Sigmoid colon (tissue), 6 donors: ENCODE measurements at regions not wholly inside any gene's neighbourhood (a gene's known extent, or its start where the extent isn't known, plus 50 kb on each side); places are given as distances from the start of the nearest gene placed in this dataset.

ENCODE experiments used
- DNase-seq: peaks from one replicate; pipeline ENCODE4 v3.0.0-alpha.2; 2019
- H3K27ac ChIP-seq, 4 donors: fragments of 200-600 bp; sonication (generic); one replicate each; pipeline ENCODE4 v1.5.1; 2016 to 2019; ENCODE audit warnings: mild to moderate bottlenecking in 1 of 4
- H3K27me3 ChIP-seq, 3 donors: fragments of 200-600 bp; sonication (generic); one replicate each; pipeline ENCODE4 v1.5.1; 2019; ENCODE audit warnings: mild to moderate bottlenecking in 1 of 3
- H3K36me3 ChIP-seq, 4 donors: fragments of 200-600 bp; sonication (generic); one replicate each; pipeline ENCODE4 v1.5.1; 2016 to 2019
- H3K4me1 ChIP-seq, 4 donors: fragments of 200-600 bp; sonication (generic); one replicate each; pipeline ENCODE4 v1.5.1; 2017 to 2019
- H3K4me3 ChIP-seq, 4 donors: fragments of 200-600 bp; sonication (generic); one replicate each; pipeline ENCODE4 v1.5.1; 2017 to 2019; ENCODE audit warnings: mild to moderate bottlenecking in 2 of 4, moderate library complexity in 1 of 4
- H3K9me3 ChIP-seq, 4 donors: fragments of 200-600 bp in 3 of 4; sonication (generic) in 3 of 4; one replicate each; pipeline versions ENCODE4 v1.5.1 to v1.6.1; 2013 to 2019
- CTCF ChIP-seq, 4 experiments: fragments of 450-650 bp in 3 of 4; fragments of 200-600 bp in 1 of 4; IDR thresholded peaks; one replicate each; pipeline ENCODE4 v1.5.1; 2016 to 2019; ENCODE audit warnings: antibody characterized with exemption in 4 of 4, mild to moderate bottlenecking in 3 of 4, moderate library complexity in 2 of 4
- EP300 ChIP-seq, 4 donors: sonication (generic); formaldehyde crosslinking; IDR thresholded peaks; one replicate each; pipeline ENCODE4 v1.6.1; 2017; ENCODE audit warnings: antibody characterized with exemption in 4 of 4
- POLR2A ChIP-seq, 2 donors: fragments of 450-650 bp; IDR thresholded peaks; one replicate each; pipeline ENCODE4 v1.6.1; 2016; ENCODE audit warnings: antibody characterized with exemption in 2 of 2, mild to moderate bottlenecking in 2 of 2, moderate library complexity in 2 of 2
- POLR2AphosphoS5 ChIP-seq, 4 donors: sonication (generic); formaldehyde crosslinking; IDR thresholded peaks; one replicate each; pipeline ENCODE4 v1.6.1; 2017; ENCODE audit warnings: antibody characterized with exemption in 4 of 4
- WGBS, 2 donors: extraction: QIAGEN DNeasy Blood & Tissue Kit; methylation state at CpG; one replicate each; pipeline ENCODE4 v1.1.7; 2013; 5-methylcytosine and 5-hydroxymethylcytosine counted together
- intact Hi-C: fragments of 100-400 bp; cut with DNase I; formaldehyde crosslinking; loops from one replicate; pipeline ENCODE4 v1.15.1; 2023
- donor health status: healthy with polysubstance abuse.
- donor health status: healthy.

GRCh38 chr6:91137286-91137685 is 550.4 kb upstream of the MAP3K7 start:
- DNase-seq: no peak
- intact Hi-C loops: no loop called here
- H3K27me3 ChIP-seq: no peaks in the 10 kb centered on the region
- no peaks in the 10 kb centered on the region for H3K9me3 ChIP-seq
- no peak overlapping the region for H3K4me3 ChIP-seq
- H3K27ac ChIP-seq: no peak overlapping the region
- H3K4me1 ChIP-seq: peaks cover 0 to 11% (median 3%) of the 10 kb centered on the region in 4 donors
- H3K36me3 ChIP-seq: no peaks in the 10 kb centered on the region
- WGBS, 2 donors: 95 to 96% methylated on average over 2 of the region's 2 CpGs
- TF ChIP-seq EP300 (IDR thresholded peaks at IDR 0.05) (no peak), POLR2A (IDR thresholded peaks at IDR 0.05) (no peak), POLR2AphosphoS5 (IDR thresholded peaks at IDR 0.05) (no peak), CTCF (IDR thresholded peaks at IDR 0.05) (no peak)

- Histone ChIP-seq H3K9me3 (no peaks in the 10 kb centered on the region), H3K4me1 (peaks cover 0 to 9% (median 3%) of the 10 kb centered on the region in 4 donors), H3K4me3 (no peak overlapping the region), H3K27me3 (no peaks in the 10 kb centered on the region), H3K27ac (no peak overlapping the region), H3K36me3 (no peaks in the 10 kb centered on the region)
- TF ChIP-seq POLR2AphosphoS5 (IDR thresholded peaks at IDR 0.05) (no peak), EP300 (IDR thresholded peaks at IDR 0.05) (no peak), CTCF (IDR thresholded peaks at IDR 0.05) (no peak), POLR2A (IDR thresholded peaks at IDR 0.05) (no peak)
- DNase-seq: no peak
- WGBS, 2 donors: 88 to 91% methylated on average over 2 of the region's 2 CpGs
- intact Hi-C loops: no loop called here
Measured at GRCh38 chr6:91135406-91136103, 548.7 kb upstream of the MAP3K7 start.

DNA sequence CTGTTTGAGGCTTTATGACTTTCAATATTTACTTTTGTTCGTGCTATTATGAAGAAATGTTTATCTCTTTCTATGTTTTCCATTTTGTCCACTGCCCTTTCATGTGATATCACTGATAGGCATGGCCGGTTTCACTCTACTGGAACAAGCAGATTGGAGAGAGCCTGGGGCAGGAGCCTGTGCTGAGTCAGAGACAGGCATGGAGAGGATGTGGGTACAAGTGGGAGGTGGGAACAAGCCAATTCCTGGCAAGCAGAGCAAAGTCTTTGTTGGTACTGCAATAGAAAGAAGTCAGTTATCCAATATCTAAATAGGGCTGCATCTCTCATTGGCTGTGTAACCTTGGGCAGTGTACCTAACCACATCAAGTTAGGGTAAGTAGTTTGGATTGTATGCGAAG is 545.6 kb upstream of the MAP3K7 start:
- H3K4me3 ChIP-seq: no peak overlapping the region
- TF ChIP-seq CTCF (IDR thresholded peaks at IDR 0.05) (no peak), POLR2A (IDR thresholded peaks at IDR 0.05) (no peak), EP300 (IDR thresholded peaks at IDR 0.05) (no peak), POLR2AphosphoS5 (IDR thresholded peaks at IDR 0.05) (no peak)
- no peak for DNase-seq
- H3K36me3 ChIP-seq: no peaks in the 10 kb centered on the region
- no peak overlapping the region for H3K27ac ChIP-seq
- intact Hi-C loops: no loop called here
- WGBS, 2 donors: 43 to 69% methylated on average over 3 of the region's 3 CpGs
- no peaks in the 10 kb centered on the region for H3K9me3 ChIP-seq
- H3K27me3 ChIP-seq: no peaks in the 10 kb centered on the region
- peaks cover 0 to 7% (median 0%) of the 10 kb centered on the region in 4 donors for H3K4me1 ChIP-seq

GRCh38 chr6:91130126-91130525 is 543.3 kb upstream of the MAP3K7 start:
- H3K27ac ChIP-seq: no peak overlapping the region
- no peaks in the 10 kb centered on the region for H3K27me3 ChIP-seq
- WGBS, 2 donors: 69 to 84% methylated on average over 6 of the region's 6 CpGs
- intact Hi-C loops: no loop called here
- no peaks in the 10 kb centered on the region for H3K9me3 ChIP-seq
- no peak for TF ChIP-seq POLR2A (IDR thresholded peaks at IDR 0.05)
- TF ChIP-seq CTCF (IDR thresholded peaks at IDR 0.05): no peak
- TF ChIP-seq EP300 (IDR thresholded peaks at IDR 0.05): no peak
- TF ChIP-seq POLR2AphosphoS5 (IDR thresholded peaks at IDR 0.05): no peak
- no peaks in the 10 kb centered on the region for H3K4me1 ChIP-seq
- no peak overlapping the region for H3K4me3 ChIP-seq
- H3K36me3 ChIP-seq: no peaks in the 10 kb centered on the region
- no peak for DNase-seq

DNA sequence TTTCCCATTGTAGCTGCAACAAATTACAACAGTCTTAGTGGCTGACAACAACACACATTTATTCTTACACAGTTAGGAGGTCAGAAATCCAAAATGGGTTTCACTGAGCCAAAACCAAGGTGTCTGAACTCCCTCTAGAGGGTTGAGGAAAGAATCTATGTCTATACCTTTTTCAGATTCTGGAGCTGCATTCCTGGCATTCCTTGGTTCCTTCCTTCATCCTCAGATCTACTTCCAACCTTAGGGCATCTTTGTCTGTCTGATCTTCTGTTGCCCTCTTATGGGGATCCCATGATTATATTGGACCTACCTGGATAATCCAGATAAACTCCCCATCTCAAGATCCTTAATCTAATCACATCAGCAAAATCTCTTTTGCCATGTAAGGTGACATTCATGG is 540.9 kb upstream of the MAP3K7 start:
- intact Hi-C loops: no loop called here
- no peak overlapping the region for H3K4me3 ChIP-seq
- H3K27me3 ChIP-seq: no peaks in the 10 kb centered on the region
- no peak for TF ChIP-seq CTCF (IDR thresholded peaks at IDR 0.05)
- no peak for TF ChIP-seq POLR2A (IDR thresholded peaks at IDR 0.05)
- TF ChIP-seq EP300 (IDR thresholded peaks at IDR 0.05): no peak
- TF ChIP-seq POLR2AphosphoS5 (IDR thresholded peaks at IDR 0.05): no peak
- H3K4me1 ChIP-seq: no peaks in the 10 kb centered on the region
- no peak overlapping the region for H3K27ac ChIP-seq
- H3K9me3 ChIP-seq: no peaks in the 10 kb centered on the region
- H3K36me3 ChIP-seq: no peaks in the 10 kb centered on the region
- no peak for DNase-seq
